ENCODE measurements at regions not wholly inside any gene's neighbourhood (a gene's known extent, or its start where the extent isn't known, plus 50 kb on each side); places are given as distances from the start of the nearest gene placed in this dataset.

DNA sequence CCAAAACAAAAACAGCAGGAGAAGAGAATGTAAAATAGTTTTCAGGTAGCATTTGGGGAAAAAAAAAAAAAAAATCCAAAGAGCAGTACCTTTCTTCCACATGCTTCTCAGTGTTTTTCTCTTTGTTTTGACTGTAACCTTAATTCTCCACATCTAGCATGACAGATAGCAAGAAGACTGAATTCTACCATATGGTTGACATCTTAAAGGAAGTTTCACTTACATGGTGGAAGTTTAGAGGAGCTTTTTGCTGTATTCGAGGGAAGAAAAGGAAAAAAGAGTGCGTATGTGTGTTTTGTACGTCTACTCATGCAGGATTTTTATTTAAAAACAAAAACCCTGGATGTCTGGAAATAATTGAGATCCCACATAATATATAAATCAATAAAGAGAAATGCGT, 604.8 kb downstream of the CCDC171 start:
- DNase-seq (ENCODE audit: low spot score), result no peak
- TF ChIP-seq, protein P1, sequence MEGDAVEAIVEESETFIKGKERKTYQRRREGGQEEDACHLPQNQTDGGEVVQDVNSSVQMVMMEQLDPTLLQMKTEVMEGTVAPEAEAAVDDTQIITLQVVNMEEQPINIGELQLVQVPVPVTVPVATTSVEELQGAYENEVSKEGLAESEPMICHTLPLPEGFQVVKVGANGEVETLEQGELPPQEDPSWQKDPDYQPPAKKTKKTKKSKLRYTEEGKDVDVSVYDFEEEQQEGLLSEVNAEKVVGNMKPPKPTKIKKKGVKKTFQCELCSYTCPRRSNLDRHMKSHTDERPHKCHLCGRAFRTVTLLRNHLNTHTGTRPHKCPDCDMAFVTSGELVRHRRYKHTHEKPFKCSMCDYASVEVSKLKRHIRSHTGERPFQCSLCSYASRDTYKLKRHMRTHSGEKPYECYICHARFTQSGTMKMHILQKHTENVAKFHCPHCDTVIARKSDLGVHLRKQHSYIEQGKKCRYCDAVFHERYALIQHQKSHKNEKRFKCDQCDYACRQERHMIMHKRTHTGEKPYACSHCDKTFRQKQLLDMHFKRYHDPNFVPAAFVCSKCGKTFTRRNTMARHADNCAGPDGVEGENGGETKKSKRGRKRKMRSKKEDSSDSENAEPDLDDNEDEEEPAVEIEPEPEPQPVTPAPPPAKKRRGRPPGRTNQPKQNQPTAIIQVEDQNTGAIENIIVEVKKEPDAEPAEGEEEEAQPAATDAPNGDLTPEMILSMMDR (IDR thresholded peaks at IDR 0.05; ENCODE audit: borderline replicate concordance, control extremely low read depth, extremely low read depth, insufficient read depth, missing control alignments), result no peak
- in situ Hi-C loops (cut with MboI; ENCODE audit: low sequenced_read_pairs, unreplicated experiment), result no loop called here

DNA sequence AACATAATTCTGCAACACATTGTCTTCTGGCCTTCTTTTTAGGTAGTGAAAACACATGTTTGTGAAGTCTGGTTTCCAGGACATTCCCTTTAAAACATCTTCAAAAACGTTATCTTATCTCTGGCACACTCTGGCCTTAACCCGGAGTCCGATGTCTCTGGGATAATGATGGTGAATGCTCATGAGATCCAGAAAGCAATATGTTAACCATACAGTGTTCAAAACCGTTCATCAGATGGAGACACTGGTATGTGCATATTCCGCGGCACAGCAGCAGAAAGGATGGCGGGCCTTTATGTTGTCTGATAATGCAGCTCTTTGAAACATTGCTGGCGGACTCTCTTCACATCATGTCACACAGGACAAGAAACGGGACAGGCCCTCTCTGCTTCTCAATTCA, 605.2 kb downstream of the CCDC171 start:
- DNase-seq (ENCODE audit: low spot score), result no peak
- in situ Hi-C loops (cut with MboI; ENCODE audit: low sequenced_read_pairs, unreplicated experiment), result no loop called here
- TF ChIP-seq, protein P1 (IDR thresholded peaks at IDR 0.05; ENCODE audit: borderline replicate concordance, control extremely low read depth, extremely low read depth, insufficient read depth, missing control alignments), result no peak

DNA sequence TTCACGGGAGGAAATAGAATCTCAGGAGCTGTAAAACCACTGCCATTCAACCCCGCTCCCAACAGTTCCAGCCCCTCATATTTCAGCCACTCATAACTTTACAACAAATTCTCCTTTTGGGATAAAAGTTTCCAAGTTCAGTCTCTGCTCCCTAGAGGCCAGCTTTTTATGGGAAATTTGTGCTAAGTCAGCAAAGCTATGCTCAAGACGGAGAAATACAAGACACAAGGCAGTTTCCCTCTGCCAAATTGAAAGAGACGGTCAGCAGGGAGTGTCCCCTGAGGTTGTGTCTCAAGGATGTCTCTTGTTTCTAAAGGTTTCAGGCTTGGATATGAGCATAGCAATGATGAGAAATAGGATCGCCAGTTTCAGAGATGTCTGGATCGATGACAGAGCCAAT, 608.6 kb downstream of the CCDC171 start:
- in situ Hi-C loops (cut with MboI; ENCODE audit: low sequenced_read_pairs, unreplicated experiment), result no loop called here
- DNase-seq (ENCODE audit: low spot score), result no peak
- TF ChIP-seq, protein P1 (IDR thresholded peaks at IDR 0.05; ENCODE audit: borderline replicate concordance, control extremely low read depth, extremely low read depth, insufficient read depth, missing control alignments), result no peak

DNA sequence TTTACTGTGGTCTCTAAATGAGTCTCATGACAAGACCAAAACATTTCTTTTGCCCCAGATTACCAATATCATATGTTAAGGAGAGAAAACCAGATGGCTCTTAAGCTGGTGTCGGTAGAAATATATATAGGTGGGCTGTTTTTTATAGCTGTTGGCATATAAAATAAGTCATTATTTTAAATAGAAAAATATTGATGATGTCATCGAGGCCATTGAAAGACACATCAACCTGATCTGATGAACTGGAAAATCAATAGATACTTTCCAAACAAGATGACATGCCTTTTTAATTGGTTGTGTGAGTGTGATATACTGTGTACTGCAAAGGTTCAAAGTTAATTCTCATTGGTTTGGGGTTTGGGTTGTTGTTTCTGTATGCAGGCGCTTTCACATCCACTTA, 617.3 kb downstream of the CCDC171 start:
- in situ Hi-C loops (cut with MboI; ENCODE audit: low sequenced_read_pairs, unreplicated experiment), result no loop called here
- TF ChIP-seq, protein P1 (IDR thresholded peaks at IDR 0.05; ENCODE audit: borderline replicate concordance, control extremely low read depth, extremely low read depth, insufficient read depth, missing control alignments), result no peak
- no peak for DNase-seq (ENCODE audit: low spot score)

DNA sequence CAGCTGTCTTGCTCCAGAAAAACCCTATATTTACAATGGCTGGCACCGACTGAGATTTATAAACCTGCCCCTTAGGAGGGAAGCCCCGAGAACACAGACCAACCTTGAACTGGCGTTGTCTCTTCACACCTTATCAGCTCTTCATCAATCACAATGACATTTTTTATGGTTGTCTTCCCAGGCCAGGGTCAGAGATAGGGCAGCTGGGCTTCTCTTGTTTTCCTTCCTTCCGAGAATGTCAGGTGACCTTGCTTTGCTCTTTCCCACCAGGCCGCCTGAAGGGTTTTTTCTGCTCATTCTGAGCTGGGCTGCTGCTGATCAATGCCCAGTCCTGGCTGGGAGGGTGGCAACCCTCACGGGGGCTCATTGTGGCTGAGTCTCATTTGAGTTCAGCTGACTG, 619.1 kb downstream of the CCDC171 start:
- DNase-seq (ENCODE audit: low spot score), result no peak
- TF ChIP-seq, protein P1 (IDR thresholded peaks at IDR 0.05; ENCODE audit: borderline replicate concordance, control extremely low read depth, extremely low read depth, insufficient read depth, missing control alignments), result no peak
- in situ Hi-C loops (cut with MboI; ENCODE audit: low sequenced_read_pairs, unreplicated experiment), result no loop called here

DNA sequence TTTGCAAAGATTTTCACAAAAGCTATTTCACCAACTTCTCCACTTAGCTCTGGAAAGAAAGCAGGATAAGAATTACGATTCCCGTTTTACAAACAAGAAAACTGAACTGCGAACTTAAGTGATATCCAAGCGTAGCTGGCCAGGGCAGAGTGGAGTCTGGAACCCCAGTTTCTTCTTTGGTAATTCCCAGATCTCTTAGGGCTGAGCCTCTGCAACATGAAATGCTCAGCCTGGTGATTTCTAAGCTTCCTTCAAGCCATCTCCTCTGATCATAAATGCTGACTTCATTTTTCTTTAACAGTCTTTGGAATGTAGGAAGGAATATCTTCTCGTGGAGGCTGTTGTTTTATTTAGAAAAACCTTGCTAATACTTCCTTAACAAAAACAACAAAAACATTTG, 620.0 kb downstream of the CCDC171 start:
- no peak for DNase-seq (ENCODE audit: low spot score)
- in situ Hi-C loops (cut with MboI; ENCODE audit: low sequenced_read_pairs, unreplicated experiment), result no loop called here
- TF ChIP-seq, protein P1 (IDR thresholded peaks at IDR 0.05; ENCODE audit: borderline replicate concordance, control extremely low read depth, extremely low read depth, insufficient read depth, missing control alignments), result no peak

DNA sequence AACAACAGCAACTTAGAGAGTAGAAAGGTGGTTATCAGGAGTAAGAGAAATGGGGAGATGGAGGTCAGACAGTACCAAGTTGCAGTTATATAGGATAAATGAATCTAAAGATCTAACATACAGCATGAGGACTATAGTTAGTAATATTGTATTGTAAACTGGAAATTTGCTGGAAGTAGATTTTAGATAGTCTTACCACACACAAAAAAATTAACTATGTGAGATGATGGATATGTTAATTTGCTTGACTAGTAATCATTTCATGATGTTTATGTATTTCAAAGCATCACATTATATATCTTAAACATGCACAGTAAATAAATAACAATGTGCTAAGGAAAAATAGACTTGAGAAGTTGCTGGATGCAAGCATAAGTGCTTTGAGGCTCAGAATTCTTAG, 622.1 kb downstream of the CCDC171 start:
- in situ Hi-C loops (cut with MboI; ENCODE audit: low sequenced_read_pairs, unreplicated experiment), result no loop called here
- no peak for DNase-seq (ENCODE audit: low spot score)
- TF ChIP-seq, protein P1 (IDR thresholded peaks at IDR 0.05; ENCODE audit: borderline replicate concordance, control extremely low read depth, extremely low read depth, insufficient read depth, missing control alignments), result no peak

Data from GM13976 (cell line).